Activated CD4-positive, alpha-beta T cell treated with anti-CD3 and anti-CD28 coated beads for 4 hours (primary cell): ENCODE measurements at regions not wholly inside any gene's neighbourhood (a gene's known extent, or its start where the extent isn't known, plus 50 kb on each side); places are given as distances from the start of the nearest gene placed in this dataset.

Source experiments
- DNase-seq, 2 donors: peaks; one replicate each; pipeline ENCODE4 v3.0.0-alpha.2; 2020

DNA sequence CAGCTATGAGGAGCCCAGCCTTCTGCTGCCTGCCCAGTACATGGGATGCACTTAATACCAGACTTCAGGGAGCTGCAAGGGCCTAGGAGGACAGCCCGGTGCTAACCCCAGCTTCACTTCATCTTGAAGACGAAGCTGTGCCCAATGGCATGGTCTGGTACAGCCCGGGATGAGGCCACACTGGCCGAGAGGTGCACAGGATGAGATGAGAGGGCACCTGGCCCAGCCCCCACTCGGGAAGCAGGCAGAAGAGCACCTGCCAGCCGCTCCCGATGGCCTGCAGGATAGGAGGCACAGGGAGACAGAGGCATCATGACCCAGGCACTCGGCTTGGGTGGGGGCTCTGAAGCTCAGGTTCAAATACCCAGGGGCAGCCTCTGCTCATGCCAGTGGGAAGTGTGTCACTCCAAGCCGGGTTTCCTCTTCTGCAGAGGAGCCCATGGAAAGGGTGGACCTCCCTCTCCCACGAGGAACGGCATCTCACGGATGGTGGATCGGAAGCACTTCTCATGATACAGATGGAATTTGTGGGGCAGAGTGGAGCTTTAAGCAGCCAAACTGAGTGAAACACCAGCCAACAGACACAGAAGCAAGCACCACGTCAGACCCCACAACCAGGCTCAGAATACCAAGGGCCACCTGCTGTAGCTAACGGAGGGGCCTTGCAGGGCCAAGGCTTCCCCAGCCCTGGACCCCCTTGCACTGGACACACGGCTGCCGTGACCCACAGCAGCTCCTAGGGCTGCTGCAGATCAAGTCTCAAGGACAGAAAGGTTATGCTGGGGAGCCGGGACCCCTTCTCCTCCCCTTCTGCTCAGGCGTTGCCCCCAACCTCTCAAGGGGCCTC lies 875.2 kb downstream of the BRD1 start:
- DNase-seq, result no peak

DNA sequence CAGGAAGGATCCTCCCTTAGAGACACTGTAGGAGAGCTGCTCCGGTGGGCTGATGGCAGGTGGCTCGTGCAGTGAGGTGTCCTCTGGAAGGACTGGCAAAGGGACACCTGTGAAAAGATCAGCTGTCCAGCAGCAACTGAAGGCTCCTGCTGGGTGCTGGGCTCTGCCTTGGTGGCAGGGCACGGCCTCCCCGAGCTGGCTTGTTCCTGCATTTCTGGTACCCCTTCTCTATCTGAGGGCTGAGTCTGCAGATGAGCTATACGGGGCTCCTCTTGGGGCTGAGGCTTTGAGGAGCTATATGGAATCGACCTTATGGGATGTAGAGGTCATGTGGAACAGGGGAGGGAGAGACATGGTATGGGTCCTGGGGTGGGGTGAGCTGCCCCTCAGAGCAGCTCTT lies 875.8 kb downstream of the BRD1 start:
- DNase-seq, result no peak

DNA sequence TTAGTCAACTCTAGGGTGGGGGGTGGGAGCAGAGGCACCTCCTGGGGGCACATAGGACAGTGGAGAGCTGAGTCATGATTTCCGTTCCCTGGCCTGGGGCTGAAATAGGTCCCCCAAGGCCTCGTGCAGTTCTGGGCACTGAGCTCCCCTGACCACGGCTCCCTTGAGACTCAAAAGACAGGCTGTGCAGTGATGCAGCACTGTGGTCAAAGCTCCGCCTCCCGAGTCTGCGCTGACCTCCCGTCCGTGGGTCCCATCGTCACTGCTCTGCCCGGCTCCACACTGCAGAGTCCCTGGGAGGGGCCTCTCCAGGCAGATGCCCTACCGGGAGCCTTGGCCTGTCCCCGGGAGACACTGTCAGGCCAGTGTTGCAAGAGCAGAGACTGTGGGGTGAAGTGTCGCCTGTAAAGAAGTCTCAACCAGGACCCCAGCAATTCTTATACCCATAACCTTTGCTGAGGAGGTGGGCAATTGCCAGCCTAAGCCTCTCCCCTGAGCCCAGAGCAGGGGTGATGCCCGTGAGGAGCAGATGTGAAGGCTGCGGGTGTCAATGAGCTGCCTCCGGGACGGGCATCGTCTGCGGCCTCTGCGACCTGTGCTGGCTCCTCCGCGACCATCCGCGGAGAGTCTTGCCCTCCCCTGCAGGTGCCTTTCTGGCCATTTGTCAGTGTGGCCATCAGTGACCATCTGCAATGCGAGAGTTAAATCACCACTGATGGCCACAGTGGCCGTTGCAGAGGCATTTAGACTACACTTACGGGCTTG lies 877.3 kb downstream of the BRD1 start:
- DNase-seq, result no peak

- DNase-seq, result no peak
These were observed 878.1 kb downstream of the BRD1 start for GRCh38 chr22:48949375-48950149.

DNA sequence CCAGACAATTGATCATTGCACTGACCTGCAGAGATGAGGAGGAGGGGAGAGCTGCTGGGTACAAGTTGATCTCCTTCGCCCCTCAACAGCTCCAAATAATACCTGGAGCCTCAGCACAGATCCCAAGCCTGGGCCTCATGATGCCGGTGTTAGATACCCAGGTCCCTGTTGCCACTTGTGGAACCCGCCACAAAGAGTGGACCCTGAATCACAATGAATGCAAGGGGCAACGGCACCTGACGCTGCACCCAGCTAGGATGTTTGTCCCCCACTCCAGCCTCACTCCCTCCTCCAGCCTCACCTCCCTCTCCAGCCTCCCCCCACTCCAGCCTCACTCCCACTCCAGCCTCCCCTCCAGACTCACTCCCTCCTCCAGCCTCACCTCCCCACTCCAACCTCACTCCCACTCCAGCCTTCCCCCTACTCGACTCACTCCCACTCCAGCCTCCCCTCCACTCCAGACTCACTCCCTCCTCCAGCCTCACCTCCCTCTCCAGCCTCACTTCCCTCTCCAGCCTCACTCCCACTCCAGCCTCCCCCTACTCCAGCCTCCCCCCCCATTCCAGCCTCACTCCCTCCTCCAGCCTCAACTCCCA lies 879.0 kb downstream of the BRD1 start:
- no peak for DNase-seq

DNA sequence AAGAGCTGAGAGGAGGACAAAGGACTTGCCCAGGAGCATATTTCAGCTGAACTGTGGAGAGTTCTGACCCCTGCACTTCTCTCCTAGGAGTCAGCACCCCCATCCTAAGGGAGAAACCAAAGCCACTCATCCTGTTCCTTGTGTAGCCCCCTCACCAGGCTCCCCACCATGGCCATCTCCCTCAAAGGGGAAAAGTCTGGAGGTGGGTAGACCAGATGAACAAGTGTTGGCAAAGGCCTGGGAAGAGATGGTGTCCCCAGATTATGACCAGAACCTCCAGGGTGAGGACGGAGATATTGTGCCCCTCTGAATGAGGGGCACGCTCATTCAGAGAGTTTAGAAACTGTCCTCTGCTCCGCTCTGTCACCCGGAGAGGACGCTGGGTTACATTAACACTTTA lies 880.0 kb downstream of the BRD1 start:
- no peak for DNase-seq

DNA sequence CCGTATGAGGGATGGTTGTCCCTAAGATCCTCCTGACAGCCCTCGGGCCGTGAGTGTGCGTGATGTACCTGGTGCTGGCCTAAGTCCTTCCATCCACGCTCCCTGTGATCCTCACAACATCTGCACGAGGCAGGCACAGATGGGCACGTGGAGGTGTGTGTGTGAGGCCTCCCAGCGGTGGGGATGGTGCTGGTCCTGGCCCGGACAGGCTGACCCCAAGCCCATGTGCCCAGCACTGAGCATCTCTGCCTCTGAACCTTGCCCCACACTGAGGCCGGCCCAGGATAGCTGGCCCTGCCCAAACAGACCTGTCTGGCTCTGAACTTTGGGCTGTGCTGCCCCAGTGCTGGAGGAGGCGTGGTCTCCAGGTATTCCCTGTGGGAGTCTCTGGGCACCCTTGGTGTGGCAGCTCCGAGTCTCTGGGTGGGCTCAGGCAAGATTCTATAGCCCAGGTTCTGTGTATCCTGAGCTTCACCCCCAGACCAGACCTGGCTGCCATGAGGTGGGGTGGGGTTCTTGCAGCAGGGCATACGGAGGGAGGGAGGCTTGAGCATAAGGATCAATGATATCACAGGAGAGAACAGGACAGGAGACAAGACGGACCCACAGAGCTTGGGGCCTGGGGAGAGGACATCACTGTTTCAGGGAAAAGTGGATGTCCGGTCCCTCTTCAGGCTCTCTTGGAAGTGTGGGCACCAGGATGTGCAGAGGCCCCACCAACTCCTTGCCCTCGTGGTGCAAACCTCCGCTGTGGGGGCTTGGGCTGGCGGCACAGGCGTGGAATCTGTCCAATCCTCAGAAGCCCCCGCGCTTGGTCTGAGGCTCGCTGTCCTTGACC lies 881.8 kb downstream of the BRD1 start:
- no peak for DNase-seq

DNA sequence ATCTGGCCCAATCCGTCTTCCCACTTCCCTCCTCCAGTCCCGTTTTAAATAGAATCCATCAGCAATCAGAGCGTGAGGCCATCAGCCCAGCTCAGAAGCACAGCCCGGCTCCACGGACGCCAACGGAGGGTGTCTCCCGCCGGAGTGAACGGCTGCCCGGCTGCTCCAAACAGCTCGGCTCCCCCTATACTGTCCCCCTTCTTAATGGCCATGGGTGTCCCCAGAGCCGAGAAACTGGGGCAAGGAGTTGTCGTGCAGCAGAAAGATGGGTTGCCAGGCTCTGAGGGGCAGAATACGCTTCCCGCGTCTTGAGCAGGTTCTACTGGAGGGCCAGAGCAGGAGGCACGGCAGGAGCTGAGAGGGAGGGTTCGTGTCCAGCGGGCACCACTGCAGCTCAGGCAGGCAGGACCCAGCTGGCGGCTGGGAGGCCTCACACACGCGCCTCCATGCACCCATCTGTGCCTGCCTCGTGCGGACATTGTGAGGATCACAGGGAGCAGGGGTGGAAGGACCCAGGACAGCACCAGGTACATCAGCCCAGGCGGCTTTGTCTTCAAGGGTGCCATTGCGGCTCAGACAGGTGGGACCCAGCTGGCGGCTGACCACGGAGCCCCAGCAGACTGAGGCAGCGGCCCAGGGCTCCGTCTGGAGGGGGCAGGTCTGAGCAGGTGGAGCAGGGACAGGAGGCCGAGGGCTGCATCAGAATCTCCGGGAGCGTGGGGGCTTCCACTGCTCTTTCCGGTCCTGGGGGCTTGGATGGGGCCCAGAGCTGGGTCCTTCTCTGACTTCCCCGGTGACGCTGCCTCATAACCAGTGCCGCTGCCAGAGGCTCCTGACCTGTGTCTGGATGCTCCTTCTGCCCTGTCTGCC lies 882.7 kb downstream of the BRD1 start:
- no peak for DNase-seq

DNA sequence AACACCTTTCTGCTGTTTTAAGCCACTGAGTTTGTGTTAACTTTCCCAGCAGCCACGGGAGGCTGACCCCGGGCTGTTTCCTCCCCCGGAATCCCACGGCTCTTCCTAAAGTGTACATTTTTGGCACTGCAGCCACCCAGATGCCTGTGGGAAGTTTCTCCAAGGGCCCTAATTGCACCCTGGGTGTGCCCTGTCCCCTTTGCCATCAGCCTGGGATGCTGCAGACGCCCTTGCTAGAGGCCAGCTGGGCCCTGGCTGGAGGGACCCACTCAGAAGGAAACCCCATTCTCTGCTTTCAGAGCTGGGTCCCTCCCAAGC lies 883.3 kb downstream of the BRD1 start:
- no peak for DNase-seq

DNA sequence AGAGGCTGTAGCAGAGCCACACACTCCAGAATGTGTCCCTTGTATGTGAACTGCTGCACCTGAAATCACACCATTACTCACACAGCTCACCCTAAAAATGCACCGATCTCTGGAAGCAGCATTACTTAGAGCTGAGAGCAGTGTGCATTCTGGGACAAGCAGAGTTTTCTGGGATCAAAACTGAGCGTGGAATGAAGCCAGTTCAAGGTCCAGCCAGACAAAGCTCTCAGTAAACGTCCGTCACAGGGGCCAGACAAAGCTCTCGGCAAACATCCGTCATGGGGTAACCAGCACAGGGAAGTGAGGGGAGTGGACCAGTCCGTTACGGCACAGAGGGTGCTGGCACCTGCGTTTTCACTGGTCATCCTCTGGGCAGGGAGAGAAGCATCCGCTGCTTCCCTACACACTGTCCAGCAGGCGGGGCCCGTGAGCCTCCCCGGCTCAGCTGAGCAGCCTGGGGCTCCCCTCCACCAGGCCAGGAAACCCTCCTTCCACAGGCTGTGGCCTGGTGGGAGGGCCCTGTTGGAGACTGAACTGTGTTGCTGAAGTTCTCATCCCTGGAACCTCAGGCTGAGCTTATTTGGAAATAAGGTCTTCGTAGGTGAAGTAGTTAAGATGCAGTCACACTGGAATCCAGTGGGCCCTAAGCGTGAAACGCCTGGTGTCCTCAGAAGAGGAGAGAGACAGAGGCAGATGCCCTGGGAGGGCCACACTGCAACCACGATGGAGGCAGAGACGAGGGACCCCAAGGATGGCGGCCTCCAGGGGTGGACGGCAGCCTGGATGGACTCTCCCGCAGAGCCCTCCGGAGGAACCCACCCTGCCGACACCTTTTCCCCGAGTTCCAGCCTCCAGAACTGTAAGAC lies 883.9 kb downstream of the BRD1 start:
- no peak for DNase-seq

DNA sequence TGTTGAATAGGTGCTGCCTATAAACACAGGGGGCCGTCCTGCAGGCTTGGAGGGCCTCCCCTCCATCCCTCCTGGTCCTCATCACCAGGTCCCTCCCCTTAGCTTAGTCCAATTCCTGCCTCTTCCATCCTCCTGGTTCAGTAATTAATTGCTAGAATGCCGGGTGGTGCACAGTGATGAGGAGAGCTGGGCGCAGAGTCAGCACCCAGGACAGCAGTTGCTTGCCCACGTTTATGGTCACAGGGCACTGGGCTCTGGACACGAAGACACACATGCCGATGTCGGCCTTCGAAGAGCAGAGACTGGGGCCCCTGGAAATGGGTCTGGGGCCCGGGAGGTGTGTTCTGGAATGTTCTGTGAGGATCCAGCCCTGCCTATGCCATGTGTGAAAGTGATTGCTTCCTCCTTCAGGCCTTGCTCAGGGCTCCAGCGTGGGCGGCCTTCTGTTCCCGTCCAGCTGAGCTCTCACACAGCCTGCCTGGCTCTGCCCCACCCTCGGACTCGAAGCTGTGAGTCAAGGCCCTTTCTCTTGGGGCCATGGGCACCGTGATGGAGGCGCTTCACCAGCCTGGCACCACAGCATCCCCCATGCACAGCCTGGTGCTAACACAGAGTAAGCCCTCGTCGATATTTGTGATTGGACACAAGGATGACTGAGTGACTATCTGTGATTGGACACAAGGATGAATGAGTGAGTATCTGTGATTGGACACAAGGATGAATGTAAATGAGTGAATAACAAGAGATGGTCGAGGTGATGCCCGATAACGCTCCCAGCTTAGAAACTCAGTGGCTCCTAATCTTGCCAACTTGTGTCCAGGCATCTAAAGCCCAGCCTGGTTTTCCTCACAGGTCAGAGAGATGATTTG lies 884.7 kb downstream of the BRD1 start:
- no peak for DNase-seq

GRCh38 chr22:48941903-48942575 lies 885.6 kb downstream of the BRD1 start:
- DNase-seq, result no peak

GRCh38 chr22:48941033-48941902 lies 886.4 kb downstream of the BRD1 start:
- no peak for DNase-seq

DNA sequence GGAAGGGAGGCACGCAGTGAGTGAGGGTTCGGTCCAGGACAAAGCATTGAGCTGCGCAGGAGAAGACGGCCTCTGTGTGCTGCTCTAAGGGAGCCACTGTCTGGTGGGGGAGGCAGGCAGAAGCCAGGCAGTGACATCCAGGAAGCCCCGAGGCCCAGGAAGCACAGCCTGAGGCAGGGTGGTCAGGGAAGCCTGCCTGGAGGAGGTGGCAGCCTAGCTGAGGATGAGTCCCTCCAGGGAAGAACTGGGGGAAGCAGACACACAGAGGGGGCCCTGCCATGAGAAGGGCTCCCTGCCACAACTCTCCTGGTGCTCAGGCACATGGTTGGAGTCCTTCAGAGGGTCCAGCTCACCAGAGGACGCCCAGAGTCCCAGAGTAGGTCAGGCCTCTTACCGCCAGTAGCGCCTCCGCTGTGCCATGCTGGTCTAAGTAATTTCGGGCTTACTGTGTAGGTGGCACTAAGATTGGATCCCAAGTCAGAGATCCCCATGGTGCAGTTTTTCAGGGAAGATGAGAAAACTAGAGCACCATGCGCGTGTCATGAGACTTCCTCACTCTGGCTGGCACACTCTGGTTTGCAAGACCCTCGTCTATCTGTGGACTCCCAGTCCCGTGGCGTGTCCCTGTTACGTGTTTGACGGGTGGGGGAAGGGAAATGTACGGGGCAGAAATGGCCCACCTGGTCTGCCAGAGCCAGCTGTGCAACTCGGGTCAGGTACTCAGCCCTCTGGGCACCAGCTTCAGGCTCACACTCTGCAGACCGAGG lies 887.2 kb downstream of the BRD1 start:
- DNase-seq, result no peak

DNA sequence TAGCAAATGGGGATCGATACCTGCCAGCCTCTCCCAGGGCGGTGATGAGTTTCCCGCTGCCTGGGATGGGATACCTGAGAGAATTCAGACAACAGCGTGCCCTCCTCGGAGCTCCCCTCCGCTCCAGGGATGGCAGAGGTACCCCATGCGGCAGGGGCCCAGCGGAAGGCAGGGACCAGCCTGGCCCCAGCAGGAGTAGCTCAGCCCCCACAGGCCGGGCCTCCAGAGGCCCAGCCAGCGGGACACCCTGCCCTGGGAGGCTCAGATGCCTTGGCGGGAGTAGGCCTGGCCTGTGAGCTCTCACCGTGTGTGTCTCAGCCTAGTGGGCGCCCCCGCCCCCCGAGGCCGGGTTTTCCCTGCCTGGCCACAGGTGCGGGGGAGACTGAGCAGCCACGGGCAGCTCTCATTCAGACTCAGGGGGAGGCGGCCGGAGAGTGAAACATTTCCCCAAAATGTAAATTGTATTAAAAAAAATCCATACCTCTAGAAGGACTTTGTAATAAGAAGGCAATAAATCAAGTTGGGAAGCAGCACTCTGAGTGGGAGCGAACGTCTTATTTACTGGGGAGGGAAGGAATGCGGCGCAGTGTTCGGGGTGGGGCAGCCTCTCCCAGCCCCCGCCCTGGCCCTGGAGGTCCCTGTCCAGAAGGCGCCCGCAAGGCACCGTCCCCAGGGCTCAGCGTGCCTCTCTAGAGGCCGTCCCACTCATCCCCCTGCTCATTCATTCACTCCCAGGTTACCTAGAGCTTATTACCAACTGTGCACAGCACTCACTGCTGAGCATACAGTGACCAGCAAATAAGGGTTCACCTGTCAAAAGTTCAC lies 888.0 kb downstream of the BRD1 start:
- no peak for DNase-seq

GRCh38 chr22:48938741-48939140 lies 888.9 kb downstream of the BRD1 start:
- DNase-seq, result no peak
